HEK293 (cell line): ENCODE measurements at regions not wholly inside any gene's neighbourhood (a gene's known extent, or its start where the extent isn't known, plus 50 kb on each side); places are given as distances from the start of the nearest gene placed in this dataset.

Experiments
- CTCF ChIA-PET: fragments of 350-600 bp; formaldehyde crosslinking; extraction: SDS; loops from one replicate; lab custom pipeline; 2021; ENCODE audit warnings: antibody characterized with exemption; lab: Yijun Ruan, JAX
- POLR2A ChIA-PET: fragments of 300-600 bp; formaldehyde crosslinking; extraction: SDS; loops from one replicate; lab custom pipeline; 2020; ENCODE audit warnings: antibody characterized with exemption, inconsistent platforms; lab: Yijun Ruan, JAX
- H3K27ac ChIP-seq: fragments of 200-500 bp; sonication (Bioruptor generic); 2 replicates; pipeline ENCODE4 v1.5.1; 2014; ENCODE audit warnings: low read depth, low read length, control low read depth, inconsistent platforms; ENCODE audit errors: extremely low read depth
- H3K36me3 ChIP-seq, 2 experiments: fragments of 200-500 bp in 1 of 2; sonication (Bioruptor generic) in 1 of 2; 1 replicate in 1 of 2; 2 replicates in 1 of 2; pipeline ENCODE4 v1.5.1; 2014 to 2017; ENCODE audit warnings: inconsistent platforms in 2 of 2, low read length in 2 of 2; ENCODE audit not compliant: control insufficient read depth in 2 of 2, insufficient read depth in 1 of 2
- H3K4me1 ChIP-seq: fragments of 200-500 bp; sonication (Bioruptor generic); 2 replicates; pipeline ENCODE4 v1.5.1; 2014; ENCODE audit warnings: mild to moderate bottlenecking, low read length, inconsistent platforms; ENCODE audit not compliant: control insufficient read depth, insufficient read depth
- H3K4me3 ChIP-seq: 2 replicates; pipeline ENCODE4 v1.5.1; 2011; ENCODE audit warnings: low read depth, mild to moderate bottlenecking, control low read depth, low read length, moderate library complexity
- H3K9me3 ChIP-seq: fragments of 200-500 bp; sonication (Bioruptor generic); 2 replicates; pipeline ENCODE4 v1.5.1; 2014; ENCODE audit warnings: low read depth, low read length, inconsistent platforms; ENCODE audit not compliant: control insufficient read depth, insufficient read depth
- HOXC10 ChIP-seq: sonication (generic); formaldehyde crosslinking; IDR thresholded peaks from 2 replicates; pipeline ENCODE4 v1.8.1; 2023; ENCODE audit warnings: mild to moderate bottlenecking, missing genetic modification reagents
- PRDM2 ChIP-seq: fragments of 450-650 bp; formaldehyde crosslinking; IDR thresholded peaks from 2 replicates; pipeline ENCODE4 v1.5.1; 2016; ENCODE audit warnings: missing biosample characterization, missing genetic modification characterization, borderline replicate concordance
- TRIM28 ChIP-seq: IDR thresholded peaks from 2 replicates; pipeline ENCODE4 v1.6.1; 2011; ENCODE audit warnings: low read length, control low read depth, borderline replicate concordance
- ZIC2 ChIP-seq: fragments of 450-650 bp; formaldehyde crosslinking; IDR thresholded peaks from 2 replicates; pipeline ENCODE4 v1.5.1; 2016; ENCODE audit warnings: missing biosample characterization, missing genetic modification characterization
- ZNF133 ChIP-seq: fragments of 450-650 bp; formaldehyde crosslinking; IDR thresholded peaks from 2 replicates; pipeline ENCODE4 v1.5.1; 2016; ENCODE audit warnings: missing biosample characterization, missing genetic modification characterization
- ZNF148 ChIP-seq: fragments of 450-650 bp; formaldehyde crosslinking; IDR thresholded peaks from 2 replicates; pipeline ENCODE4 v1.5.0; 2017; ENCODE audit warnings: missing biosample characterization, missing genetic modification characterization, borderline replicate concordance
- ZNF23 ChIP-seq: fragments of 450-650 bp; formaldehyde crosslinking; IDR thresholded peaks from 2 replicates; pipeline ENCODE4 v1.5.1; 2016; ENCODE audit warnings: missing biosample characterization, missing genetic modification characterization, borderline replicate concordance
- ZNF248 ChIP-seq: fragments of 450-650 bp; formaldehyde crosslinking; IDR thresholded peaks from 2 replicates; pipeline ENCODE4 v1.5.1; 2017; ENCODE audit warnings: missing biosample characterization, missing genetic modification characterization
- ZNF404 ChIP-seq: fragments of 450-650 bp; formaldehyde crosslinking; IDR thresholded peaks from 2 replicates; pipeline ENCODE4 v1.5.1; 2017; ENCODE audit warnings: missing biosample characterization, missing genetic modification characterization
- ZNF426 ChIP-seq: fragments of 450-650 bp; formaldehyde crosslinking; IDR thresholded peaks from 2 replicates; pipeline ENCODE4 v1.5.1; 2017; ENCODE audit warnings: missing biosample characterization, missing genetic modification characterization, mild to moderate bottlenecking, inconsistent platforms, moderate library complexity
- ZNF433 ChIP-seq: fragments of 450-650 bp; formaldehyde crosslinking; IDR thresholded peaks from 2 replicates; pipeline ENCODE4 v1.5.1; 2016; ENCODE audit warnings: missing biosample characterization, missing genetic modification characterization, low read depth
- ZNF48 ChIP-seq: fragments of 450-650 bp; formaldehyde crosslinking; IDR thresholded peaks from 2 replicates; pipeline ENCODE4 v1.5.1; 2016; ENCODE audit warnings: missing biosample characterization, missing genetic modification characterization
- ZNF629 ChIP-seq: fragments of 450-650 bp; formaldehyde crosslinking; IDR thresholded peaks from 2 replicates; pipeline ENCODE4 v1.5.1; 2017; ENCODE audit warnings: missing biosample characterization, missing genetic modification characterization
- ZNF639 ChIP-seq: fragments of 450-650 bp; formaldehyde crosslinking; IDR thresholded peaks from 2 replicates; pipeline ENCODE4 v1.5.1; 2016; ENCODE audit warnings: missing biosample characterization, missing genetic modification characterization
- ZNF701 ChIP-seq: fragments of 450-650 bp; formaldehyde crosslinking; IDR thresholded peaks from 2 replicates; pipeline ENCODE4 v1.5.1; 2016; ENCODE audit warnings: missing biosample characterization, missing genetic modification characterization
- ZNF768 ChIP-seq: fragments of 450-650 bp; formaldehyde crosslinking; IDR thresholded peaks from 2 replicates; pipeline ENCODE4 v1.5.1; 2018; ENCODE audit warnings: missing biosample characterization, mild to moderate bottlenecking, missing genetic modification characterization
- TF ChIP-seq, protein P1 (sequence below): fragments of 450-650 bp; formaldehyde crosslinking; IDR thresholded peaks from 2 replicates; pipeline ENCODE4 v1.5.1; 2016; ENCODE audit warnings: missing biosample characterization, missing genetic modification characterization

DNA sequence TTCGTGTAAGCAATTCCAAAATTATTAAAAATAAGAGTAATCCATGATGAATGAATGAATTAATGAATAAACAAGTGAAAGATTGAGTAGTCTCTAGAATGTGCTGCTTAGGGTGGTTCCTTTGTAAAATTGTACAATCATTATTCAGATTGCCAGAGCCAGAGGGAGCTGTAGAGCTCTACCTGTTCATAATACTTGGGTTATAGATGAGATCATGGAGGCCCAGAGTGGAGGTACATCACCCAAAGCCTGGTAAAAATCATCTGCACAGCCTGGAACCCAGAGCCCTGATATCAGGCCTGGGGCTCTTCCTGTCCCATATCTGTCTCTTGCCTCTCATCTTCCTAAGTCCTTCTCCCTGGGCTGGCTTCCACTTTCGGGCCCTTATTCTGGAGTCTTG is 297.2 kb downstream of the RPLP1 start:
- TF ChIP-seq, protein P1, sequence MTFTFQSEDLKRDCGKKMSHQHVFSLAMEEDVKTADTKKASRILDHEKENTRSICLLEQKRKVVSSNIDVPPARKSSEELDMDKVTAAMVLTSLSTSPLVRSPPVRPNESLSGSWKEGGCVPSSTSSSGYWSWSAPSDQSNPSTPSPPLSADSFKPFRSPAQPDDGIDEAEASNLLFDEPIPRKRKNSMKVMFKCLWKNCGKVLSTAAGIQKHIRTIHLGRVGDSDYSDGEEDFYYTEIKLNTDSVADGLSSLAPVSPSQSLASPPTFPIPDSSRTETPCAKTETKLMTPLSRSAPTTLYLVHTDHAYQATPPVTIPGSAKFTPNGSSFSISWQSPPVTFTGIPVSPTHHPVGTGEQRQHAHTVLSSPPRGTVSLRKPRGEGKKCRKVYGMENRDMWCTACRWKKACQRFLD (tag by site-specific recombination), result no peak
- TF ChIP-seq ZNF639 (tag by site-specific recombination), result no peak
- no peak for TF ChIP-seq ZIC2 (tag by site-specific recombination)
- TF ChIP-seq TRIM28, result no peak
- TF ChIP-seq ZNF248, result no peak
- no peak for TF ChIP-seq ZNF701 (tag by site-specific recombination)
- no peak for TF ChIP-seq ZNF148 (tag by site-specific recombination)
- Histone ChIP-seq H3K27ac (no peak overlapping the region), H3K4me1 (no peaks in the 10 kb centered on the region; the same call in 1 of the 2 replicates), H3K36me3 (no peaks in the 10 kb centered on the region), H3K4me3 (no peak overlapping the region), H3K9me3 (no peaks in the 10 kb centered on the region)
- ChIA-PET CTCF (interaction anchor here (0.7 to 2.2 kb wide), 7 partner anchors 9 to 739 kb away, joined by 3 to 16 read pairs (median 4); no protein-coding TSS in a partner anchor), POLR2A (interaction anchor here (1.1 kb wide), 1 partner anchor 313 kb away, joined by 3 read pairs; no protein-coding TSS in a partner anchor)

- TF ChIP-seq ZNF23 (tag by site-specific recombination) (no peak), ZNF133 (no peak), ZNF768 (tag by site-specific recombination) (no peak), ZNF629 (tag by site-specific recombination) (no peak), ZNF404 (no peak), ZNF426 (tag by site-specific recombination) (no peak), ZNF48 (tag by site-specific recombination) (no peak), PRDM2 (tag by site-specific recombination) (no peak), HOXC10 (CRISPR knock-in tag) (no peak), ZNF433 (tag by site-specific recombination) (no peak)
- Histone ChIP-seq H3K9me3 (no peaks in the 10 kb centered on the region), H3K27ac (no peak overlapping the region), H3K36me3 (no peaks in the 10 kb centered on the region), H3K4me1 (peaks cover 3% of the 10 kb centered on the region), H3K4me3 (no peak overlapping the region)
- ChIA-PET POLR2A (interaction anchor here (1.1 kb wide), 1 partner anchor 312 kb away, joined by 3 read pairs; no protein-coding TSS in a partner anchor), CTCF (interaction anchor here (0.7 to 2.7 kb wide), 4 partner anchors 9 to 738 kb away, joined by 3 to 16 read pairs (median 6); no protein-coding TSS in a partner anchor)
Measured at GRCh38 chr15:69750253-69750652, 297.6 kb downstream of the RPLP1 start.
